K562 (cell line): ENCODE measurements at regions not wholly inside any gene's neighbourhood (a gene's known extent, or its start where the extent isn't known, plus 50 kb on each side); places are given as distances from the start of the nearest gene placed in this dataset.

Experiments used
- CREB5 ChIP-seq: fragments of 250-450 bp; sonication (Bioruptor Pico); IDR thresholded peaks from 2 replicates; pipeline ENCODE4 v1.5.0; 2020; ENCODE audit warnings: mild to moderate bottlenecking
- IRF1 ChIP-seq: sonication (generic); formaldehyde crosslinking; IDR thresholded peaks from 2 replicates; pipeline ENCODE4 v1.8.0; 2022; ENCODE audit warnings: missing genetic modification reagents, mild to moderate bottlenecking, borderline replicate concordance
- PHF20 ChIP-seq: fragments of 450-650 bp; IDR thresholded peaks from 2 replicates; pipeline ENCODE4 v1.6.1; 2018; ENCODE audit not compliant: partially characterized antibody
- SMAD4 ChIP-seq: fragments of 250-450 bp; sonication (Bioruptor Pico); conservative IDR thresholded peaks from 2 replicates; pipeline ENCODE4 v1.8.0; 2021; ENCODE audit warnings: inconsistent platforms, mild to moderate bottlenecking, moderate library complexity
- SMARCA4 ChIP-seq: fragments of 450-650 bp; IDR thresholded peaks from 2 replicates; pipeline ENCODE4 v1.6.1; 2016
- STAG1 ChIP-seq: sonication (generic); formaldehyde crosslinking; IDR thresholded peaks from 2 replicates; pipeline ENCODE4 v1.5.0; 2020; ENCODE audit warnings: missing genetic modification reagents, borderline replicate concordance
- TBL1XR1 ChIP-seq, 2 experiments: IDR thresholded peaks; 2 replicates each; pipeline ENCODE4 v1.6.1; 2012; ENCODE audit warnings: improper control_type of control experiment in 2 of 2, low read length in 2 of 2, mild to moderate bottlenecking in 1 of 2
- ZNF280A ChIP-seq: fragments of 450-650 bp; IDR thresholded peaks from 2 replicates; pipeline ENCODE4 v1.6.1; 2018; ENCODE audit warnings: mild to moderate bottlenecking, low read depth; ENCODE audit not compliant: partially characterized antibody
- ZNF431 ChIP-seq: sonication (generic); formaldehyde crosslinking; IDR thresholded peaks from 2 replicates; pipeline ENCODE4 v1.8.0; 2022; ENCODE audit warnings: mild to moderate bottlenecking, missing genetic modification reagents
- ZNF57 ChIP-seq: fragments of 450-650 bp; formaldehyde crosslinking; IDR thresholded peaks from 2 replicates; pipeline ENCODE4 v1.4.0; 2020; ENCODE audit warnings: mild to moderate bottlenecking, moderate library complexity
- ZNF592 ChIP-seq: fragments of 450-650 bp; IDR thresholded peaks from 2 replicates; pipeline ENCODE4 v1.6.1; 2017; ENCODE audit warnings: antibody characterized with exemption, mild to moderate bottlenecking
- TF ChIP-seq, protein P1 (sequence below), 2 experiments: fragments of 450-650 bp in 1 of 2; IDR thresholded peaks; 2 replicates each; pipeline ENCODE4 v1.6.1; 2011 to 2017; ENCODE audit warnings: low read depth in 2 of 2, antibody characterized with exemption in 1 of 2, borderline replicate concordance in 1 of 2, low read length in 1 of 2, mild to moderate bottlenecking in 1 of 2, mixed read lengths in 1 of 2; ENCODE audit not compliant: control insufficient read depth in 1 of 2
- TF ChIP-seq, protein P2 (sequence below): IDR thresholded peaks from 2 replicates; pipeline ENCODE4 v1.6.1; 2011; ENCODE audit warnings: borderline replicate concordance, low read depth, mild to moderate bottlenecking, moderate library complexity, low read length; ENCODE audit not compliant: insufficient read depth, poor library complexity, severe bottlenecking

- TF ChIP-seq, protein P1, sequence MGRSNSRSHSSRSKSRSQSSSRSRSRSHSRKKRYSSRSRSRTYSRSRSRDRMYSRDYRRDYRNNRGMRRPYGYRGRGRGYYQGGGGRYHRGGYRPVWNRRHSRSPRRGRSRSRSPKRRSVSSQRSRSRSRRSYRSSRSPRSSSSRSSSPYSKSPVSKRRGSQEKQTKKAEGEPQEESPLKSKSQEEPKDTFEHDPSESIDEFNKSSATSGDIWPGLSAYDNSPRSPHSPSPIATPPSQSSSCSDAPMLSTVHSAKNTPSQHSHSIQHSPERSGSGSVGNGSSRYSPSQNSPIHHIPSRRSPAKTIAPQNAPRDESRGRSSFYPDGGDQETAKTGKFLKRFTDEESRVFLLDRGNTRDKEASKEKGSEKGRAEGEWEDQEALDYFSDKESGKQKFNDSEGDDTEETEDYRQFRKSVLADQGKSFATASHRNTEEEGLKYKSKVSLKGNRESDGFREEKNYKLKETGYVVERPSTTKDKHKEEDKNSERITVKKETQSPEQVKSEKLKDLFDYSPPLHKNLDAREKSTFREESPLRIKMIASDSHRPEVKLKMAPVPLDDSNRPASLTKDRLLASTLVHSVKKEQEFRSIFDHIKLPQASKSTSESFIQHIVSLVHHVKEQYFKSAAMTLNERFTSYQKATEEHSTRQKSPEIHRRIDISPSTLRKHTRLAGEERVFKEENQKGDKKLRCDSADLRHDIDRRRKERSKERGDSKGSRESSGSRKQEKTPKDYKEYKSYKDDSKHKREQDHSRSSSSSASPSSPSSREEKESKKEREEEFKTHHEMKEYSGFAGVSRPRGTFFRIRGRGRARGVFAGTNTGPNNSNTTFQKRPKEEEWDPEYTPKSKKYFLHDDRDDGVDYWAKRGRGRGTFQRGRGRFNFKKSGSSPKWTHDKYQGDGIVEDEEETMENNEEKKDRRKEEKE (IDR thresholded peaks at IDR 0.05; ENCODE audit: borderline replicate concordance in 1 of 2, control insufficient read depth in 1 of 2, low read depth in 2 of 2, low read length in 1 of 2), result 0 out of 4 replicates have a peak, but pooled peaks of 1 of the 2 experiments have one; percentile 57
- TF ChIP-seq SMARCA4 (peak; percentile 66), ZNF431 (CRISPR knock-in tag) (no peak), PHF20 (no peak), ZNF57 (CRISPR knock-in tag) (no peak), ZNF280A (no peak), SMAD4 (CRISPR knock-in tag) (no peak), STAG1 (CRISPR knock-in tag) (no peak), ZNF592 (no peak), CREB5 (no peak), TBL1XR1 (IDR thresholded peaks at IDR 0.05; ENCODE audit: low read length in 2 of 2) (no peak), IRF1 (no peak)
- TF ChIP-seq, protein P2, sequence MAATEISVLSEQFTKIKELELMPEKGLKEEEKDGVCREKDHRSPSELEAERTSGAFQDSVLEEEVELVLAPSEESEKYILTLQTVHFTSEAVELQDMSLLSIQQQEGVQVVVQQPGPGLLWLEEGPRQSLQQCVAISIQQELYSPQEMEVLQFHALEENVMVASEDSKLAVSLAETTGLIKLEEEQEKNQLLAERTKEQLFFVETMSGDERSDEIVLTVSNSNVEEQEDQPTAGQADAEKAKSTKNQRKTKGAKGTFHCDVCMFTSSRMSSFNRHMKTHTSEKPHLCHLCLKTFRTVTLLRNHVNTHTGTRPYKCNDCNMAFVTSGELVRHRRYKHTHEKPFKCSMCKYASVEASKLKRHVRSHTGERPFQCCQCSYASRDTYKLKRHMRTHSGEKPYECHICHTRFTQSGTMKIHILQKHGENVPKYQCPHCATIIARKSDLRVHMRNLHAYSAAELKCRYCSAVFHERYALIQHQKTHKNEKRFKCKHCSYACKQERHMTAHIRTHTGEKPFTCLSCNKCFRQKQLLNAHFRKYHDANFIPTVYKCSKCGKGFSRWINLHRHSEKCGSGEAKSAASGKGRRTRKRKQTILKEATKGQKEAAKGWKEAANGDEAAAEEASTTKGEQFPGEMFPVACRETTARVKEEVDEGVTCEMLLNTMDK, result no peak
Observed at GRCh38 chr7:130925136-130925794, 191.3 kb upstream of the KLF14 start (continued).
